HepG2 (cell line): ENCODE measurements at regions not wholly inside any gene's neighbourhood (a gene's known extent, or its start where the extent isn't known, plus 50 kb on each side); places are given as distances from the start of the nearest gene placed in this dataset.

Source experiments
- ATAC-seq: fragments of 200-7000 bp; cut with Tn5 transposase; 3 replicates; pipeline ENCODE4 v1.9.1; 2020; ENCODE audit warnings: mild to moderate bottlenecking, moderate library complexity
- BruUV-seq: library from RNA; stranded (reverse); fragments of 400-500 nt; replicated peaks from 2 replicates; lab custom pipeline; 2021; lab: Mats Ljungman, UMichigan
- CTCF ChIA-PET: fragments of 300-600 bp; formaldehyde crosslinking; extraction: SDS; loops from one replicate; lab custom pipeline; 2021; ENCODE audit warnings: low total read pairs, inconsistent platforms, low intra/inter-chr PET ratio; lab: Yijun Ruan, JAX
- POLR2A ChIA-PET: fragments of 350-600 bp; sonication (Branson Sonifier 250); formaldehyde crosslinking; loops from one replicate; lab custom pipeline; 2020; ENCODE audit warnings: antibody characterized with exemption, inconsistent platforms; lab: Yijun Ruan, JAX
- DNase-seq: peaks from one replicate; pipeline ENCODE4 v3.0.0-alpha.2; 2015; ENCODE audit warnings: low spot score
- FAIRE-seq: peaks from 3 replicates; lab custom pipeline; 2011; peaks lifted over from hg19 to GRCh38; lab: Jason Lieb, UNC
- H2AFZ ChIP-seq: one replicate; pipeline ENCODE4 v1.6.1; 2011; ENCODE audit warnings: low read length, inconsistent platforms
- H3K27ac ChIP-seq: fragments of 300-600 bp; 3 replicates; pipeline ENCODE4 v1.8.0; 2011; ENCODE audit warnings: mixed run types, mild to moderate bottlenecking, mixed read lengths, low read length, inconsistent platforms; ENCODE audit not compliant: insufficient read depth; ENCODE audit errors: extremely low read length
- H3K27me3 ChIP-seq, 2 experiments: fragments of 200-600 bp in 1 of 2; 2 replicates in 1 of 2; 3 replicates in 1 of 2; pipeline versions ENCODE4 v1.6.0 to v1.8.0; 2011; ENCODE audit warnings: low read length in 2 of 2, mild to moderate bottlenecking in 2 of 2, moderate library complexity in 2 of 2, inconsistent platforms in 1 of 2; ENCODE audit not compliant: insufficient read depth in 2 of 2, control insufficient read depth in 1 of 2
- H3K36me3 ChIP-seq, 2 experiments: fragments of 200-600 bp in 1 of 2; replicated peaks in 1 of 2; 2 replicates in 1 of 2; 3 replicates in 1 of 2; pipeline versions ENCODE4 v1.5.1 to v1.8.0; 2011; ENCODE audit warnings: low read length in 2 of 2, inconsistent platforms in 1 of 2; ENCODE audit not compliant: insufficient read depth in 2 of 2, control insufficient read depth in 1 of 2
- H3K4me1 ChIP-seq: 2 replicates; pipeline ENCODE4 v1.5.1; 2012; ENCODE audit warnings: low read length, inconsistent platforms; ENCODE audit not compliant: insufficient read depth
- H3K4me2 ChIP-seq: 2 replicates; pipeline ENCODE4 v1.6.0; 2011; ENCODE audit warnings: low read depth, low read length, inconsistent platforms
- H3K4me3 ChIP-seq, 3 experiments: fragments of 200-600 bp in 1 of 3; sonication (generic), shearing (Covaris generic) in 1 of 3; replicated peaks in 1 of 3; 2 replicates each; pipeline ENCODE4 v1.5.1; 2011 to 2016; ENCODE audit warnings: low read length in 3 of 3, inconsistent platforms in 2 of 3, low read depth in 2 of 3, mild to moderate bottlenecking in 2 of 3, control low read depth in 1 of 3, mixed read lengths in 1 of 3; ENCODE audit not compliant: insufficient read depth in 1 of 3
- H3K79me2 ChIP-seq: one replicate; pipeline ENCODE4 v1.6.1; 2011; ENCODE audit warnings: low read length, inconsistent platforms; ENCODE audit not compliant: insufficient read depth
- H3K9ac ChIP-seq: 2 replicates; pipeline ENCODE4 v1.6.0; 2011; ENCODE audit warnings: mild to moderate bottlenecking, low read depth, low read length, inconsistent platforms; ENCODE audit not compliant: insufficient read depth
- H3K9me3 ChIP-seq: 2 replicates; pipeline ENCODE4 v1.5.1; 2012; ENCODE audit warnings: mild to moderate bottlenecking, low read length
- H4K20me1 ChIP-seq: 2 replicates; pipeline ENCODE4 v1.6.0; 2011; ENCODE audit warnings: inconsistent platforms, mild to moderate bottlenecking, low read length, moderate library complexity; ENCODE audit not compliant: insufficient read depth
- CBX2 ChIP-seq, 2 experiments: fragments of 200-600 bp in 1 of 2; sonication (generic); formaldehyde crosslinking in 1 of 2; IDR thresholded peaks; 2 replicates each; pipeline versions ENCODE4 v1.7.0 to v1.8.1; 2018 to 2022; ENCODE audit warnings: low read depth in 2 of 2, low read length in 1 of 2, mild to moderate bottlenecking in 1 of 2, missing genetic modification reagents in 1 of 2
- HNRNPLL ChIP-seq: fragments of 200-400 bp; formaldehyde crosslinking; IDR thresholded peaks from 2 replicates; pipeline ENCODE4 v1.6.1; 2017; ENCODE audit warnings: mild to moderate bottlenecking, low read depth, low read length; ENCODE audit not compliant: poor library complexity, severe bottlenecking
- PRMT3 ChIP-seq: sonication (generic); formaldehyde crosslinking; IDR thresholded peaks from 2 replicates; pipeline ENCODE4 v1.8.1; 2022; ENCODE audit warnings: low read depth, mild to moderate bottlenecking, moderate library complexity, missing genetic modification reagents, borderline replicate concordance
- WGBS: methylation state at CpG from one replicate; pipeline ENCODE4 v1.1.6; 2017; ENCODE audit warnings: low lambda C conversion rate; 5-methylcytosine and 5-hydroxymethylcytosine counted together
- in situ Hi-C: cut with HindIII; loops from 2 replicates; pipeline ENCODE4 v1.10.0; 2017; ENCODE audit warnings: low pct_unique_long_range_greater_than_20kb; ENCODE audit not compliant: extremely low pct_ligation_motif_present
- intact Hi-C: fragments of 100-400 bp; cut with micrococcal nuclease; formaldehyde crosslinking; loops from one replicate; pipeline ENCODE4 v1.10.0; 2022; ENCODE audit not compliant: unreplicated experiment
- TF ChIP-seq, protein P1 (sequence below): conservative IDR thresholded peaks from 2 replicates; pipeline ENCODE4 v1.6.1; 2018; ENCODE audit warnings: missing genetic modification reagents
- TF ChIP-seq, protein P2 (sequence below), 2 experiments: sonication (generic) in 1 of 2; formaldehyde crosslinking in 1 of 2; IDR thresholded peaks; 2 replicates each; pipeline versions ENCODE4 v1.4.0 to v1.6.1; 2018 to 2020; ENCODE audit warnings: missing genetic modification reagents in 2 of 2, borderline replicate concordance in 1 of 2, low read depth in 1 of 2, mild to moderate bottlenecking in 1 of 2, missing biosample characterization in 1 of 2

DNA sequence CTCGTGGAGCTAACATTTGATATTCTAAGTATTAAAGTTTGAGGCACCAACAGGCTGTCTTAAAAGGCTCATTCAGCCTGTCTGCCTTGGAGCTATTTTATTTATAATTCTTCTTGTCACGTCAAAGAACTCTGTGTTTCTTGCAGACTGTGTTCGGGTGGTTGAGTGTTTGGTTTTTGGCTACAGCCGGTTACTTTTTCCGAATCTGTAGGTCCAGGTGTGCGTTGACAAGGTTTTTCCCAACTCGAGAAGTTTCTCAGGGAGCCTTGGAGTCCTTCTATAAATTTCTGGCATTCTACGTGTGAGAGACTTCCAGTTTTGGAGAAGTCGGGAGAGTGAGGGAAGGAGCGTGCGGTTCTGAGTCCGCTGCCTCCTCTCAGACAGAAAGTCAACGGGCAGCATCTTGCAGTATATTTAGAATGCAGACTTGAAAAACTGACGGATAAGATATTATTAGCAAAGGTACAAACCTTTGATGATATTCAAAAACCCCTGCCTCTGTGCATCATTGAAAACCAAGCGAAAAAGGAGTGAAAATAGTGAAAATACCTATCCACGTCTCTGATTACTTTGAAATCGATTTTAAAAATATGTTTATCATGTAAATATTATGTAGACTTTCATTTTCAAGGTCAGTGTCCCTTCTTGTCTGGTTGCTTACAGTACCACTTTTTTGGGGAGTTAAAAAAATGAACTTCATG is 85.2 kb upstream of the PPARA start:
- Histone ChIP-seq H3K36me3 (no peaks in the 10 kb centered on the region), H4K20me1 (peaks cover 4% of the 10 kb centered on the region; the same call in 1 of the 2 replicates), H2AFZ (no peak overlapping the region), H3K9me3 (no peaks in the 10 kb centered on the region), H3K4me2 (no peak overlapping the region), H3K27ac (no peak overlapping the region), H3K4me1 (0 out of 2 replicates have a peak, but pooled peaks cover 6% of the 10 kb centered on the region), H3K79me2 (no peaks in the 10 kb centered on the region), H3K9ac (no peak overlapping the region), H3K4me3 (no peak overlapping the region), H3K27me3 (peaks cover 9 to 92% of the 10 kb centered on the region in 2 experiments)
- 34% methylated on average over 17 of the region's 17 CpGs for WGBS
- CTCF ChIA-PET, result no interaction called here
- intact Hi-C loops, result no loop called here
- ATAC-seq (no peak), FAIRE-seq (no peak), DNase-seq (no peak)
- POLR2A ChIA-PET, result no interaction called here
- BruUV-seq, result no TSS peak
- in situ Hi-C loops, result no loop called here
- TF ChIP-seq, protein P1, sequence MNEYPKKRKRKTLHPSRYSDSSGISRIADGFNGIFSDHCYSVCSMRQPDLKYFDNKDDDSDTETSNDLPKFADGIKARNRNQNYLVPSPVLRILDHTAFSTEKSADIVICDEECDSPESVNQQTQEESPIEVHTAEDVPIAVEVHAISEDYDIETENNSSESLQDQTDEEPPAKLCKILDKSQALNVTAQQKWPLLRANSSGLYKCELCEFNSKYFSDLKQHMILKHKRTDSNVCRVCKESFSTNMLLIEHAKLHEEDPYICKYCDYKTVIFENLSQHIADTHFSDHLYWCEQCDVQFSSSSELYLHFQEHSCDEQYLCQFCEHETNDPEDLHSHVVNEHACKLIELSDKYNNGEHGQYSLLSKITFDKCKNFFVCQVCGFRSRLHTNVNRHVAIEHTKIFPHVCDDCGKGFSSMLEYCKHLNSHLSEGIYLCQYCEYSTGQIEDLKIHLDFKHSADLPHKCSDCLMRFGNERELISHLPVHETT, result no peak
- TF ChIP-seq PRMT3 (CRISPR knock-in tag), result no peak
- TF ChIP-seq, all 625 proteins: peak for 0

DNA sequence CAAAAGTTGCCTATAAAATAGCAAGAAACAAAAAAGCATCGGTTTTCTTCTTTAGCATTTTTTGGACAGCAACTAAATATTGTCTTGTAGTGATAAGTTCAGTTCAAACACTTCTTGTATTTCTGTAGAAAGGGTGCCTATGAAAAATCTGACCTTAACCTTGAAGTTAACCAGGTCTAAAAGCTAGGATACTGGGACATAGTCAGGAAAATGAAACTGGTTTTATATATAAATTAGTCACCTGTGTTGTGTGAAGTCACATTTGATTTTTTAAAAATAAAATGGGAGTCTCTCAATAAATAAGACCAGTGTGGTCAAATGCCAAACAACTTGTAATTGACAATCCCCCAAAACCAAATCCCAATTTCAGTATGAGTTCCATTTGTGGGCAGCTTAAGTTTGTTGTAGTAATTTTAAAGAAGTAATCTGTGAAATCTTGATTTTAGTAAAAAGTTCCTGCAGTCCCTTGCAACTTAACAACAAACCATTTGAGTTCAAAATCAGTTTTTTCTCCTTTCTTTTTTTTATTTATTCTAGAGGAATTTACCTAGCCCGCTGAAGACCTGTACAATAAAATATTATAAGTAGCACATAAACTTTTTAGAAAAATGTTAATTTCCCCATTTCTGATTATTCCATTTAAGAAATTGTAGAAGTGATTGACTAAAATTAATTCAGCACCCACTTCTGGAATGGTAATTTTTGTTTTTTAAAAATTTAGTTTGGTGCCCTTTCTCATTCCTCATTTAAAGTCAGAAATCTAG is 84.5 kb upstream of the PPARA start:
- no peak overlapping the region for H3K4me3 ChIP-seq
- intact Hi-C loops, result no loop called here
- peaks cover 4% of the 10 kb centered on the region; the same call in 1 of the 2 replicates for H4K20me1 ChIP-seq
- ATAC-seq, result no peak
- peaks cover 11 to 91% of the 10 kb centered on the region in 2 experiments for H3K27me3 ChIP-seq
- H3K9me3 ChIP-seq, result no peaks in the 10 kb centered on the region
- no peak for DNase-seq
- TF ChIP-seq HNRNPLL, result no peak
- TF ChIP-seq CBX2 (IDR thresholded peaks at IDR 0.05; ENCODE audit: low read depth, low read length), result peak; percentile 37; the same call in 1 of the 2 replicates
- TF ChIP-seq CBX2 (CRISPR knock-in tag; IDR thresholded peaks at IDR 0.05; ENCODE audit: low read depth), result no peak
- TF ChIP-seq, protein P2, sequence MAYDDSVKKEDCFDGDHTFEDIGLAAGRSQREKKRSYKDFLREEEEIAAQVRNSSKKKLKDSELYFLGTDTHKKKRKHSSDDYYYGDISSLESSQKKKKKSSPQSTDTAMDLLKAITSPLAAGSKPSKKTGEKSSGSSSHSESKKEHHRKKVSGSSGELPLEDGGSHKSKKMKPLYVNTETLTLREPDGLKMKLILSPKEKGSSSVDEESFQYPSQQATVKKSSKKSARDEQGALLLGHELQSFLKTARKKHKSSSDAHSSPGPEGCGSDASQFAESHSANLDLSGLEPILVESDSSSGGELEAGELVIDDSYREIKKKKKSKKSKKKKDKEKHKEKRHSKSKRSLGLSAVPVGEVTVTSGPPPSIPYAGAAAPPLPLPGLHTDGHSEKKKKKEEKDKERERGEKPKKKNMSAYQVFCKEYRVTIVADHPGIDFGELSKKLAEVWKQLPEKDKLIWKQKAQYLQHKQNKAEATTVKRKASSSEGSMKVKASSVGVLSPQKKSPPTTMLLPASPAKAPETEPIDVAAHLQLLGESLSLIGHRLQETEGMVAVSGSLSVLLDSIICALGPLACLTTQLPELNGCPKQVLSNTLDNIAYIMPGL (CRISPR knock-in tag; IDR thresholded peaks at IDR 0.05; ENCODE audit: borderline replicate concordance in 1 of 2, low read depth in 1 of 2), result no peak
- no TSS peak for BruUV-seq
- ChIA-PET POLR2A (no interaction called here), CTCF (no interaction called here)
- no peak overlapping the region for H2AFZ ChIP-seq
- H3K79me2 ChIP-seq, result no peaks in the 10 kb centered on the region
- H3K4me2 ChIP-seq, result no peak overlapping the region
- in situ Hi-C loops, result no loop called here
- H3K36me3 ChIP-seq, result no peaks in the 10 kb centered on the region
- no peak overlapping the region for H3K9ac ChIP-seq
- H3K4me1 ChIP-seq, result 0 out of 2 replicates have a peak, but pooled peaks cover 4% of the 10 kb centered on the region
- FAIRE-seq, result no peak
- WGBS, result 11% methylated on average over 2 of the region's 2 CpGs
- H3K27ac ChIP-seq, result no peak overlapping the region
